Left ventricle myocardium inferior (tissue), 1 donor: ENCODE measurements at regions not wholly inside any gene's neighbourhood (a gene's known extent, or its start where the extent isn't known, plus 50 kb on each side); places are given as distances from the start of the nearest gene placed in this dataset.

Source experiments
- DNase-seq: peaks from one replicate; pipeline ENCODE4 v3.0.0-alpha.2; 2020
- H3K27ac ChIP-seq: fragments of 200-600 bp; replicated peaks from 2 replicates; pipeline ENCODE4 v1.8.0; 2021
- H3K27me3 ChIP-seq: fragments of 200-600 bp; 2 replicates; pipeline ENCODE4 v1.8.0; 2021; ENCODE audit warnings: low read depth
- H3K36me3 ChIP-seq: fragments of 200-600 bp; 2 replicates; pipeline ENCODE4 v1.8.0; 2021
- H3K4me1 ChIP-seq: fragments of 200-600 bp; 2 replicates; pipeline ENCODE4 v1.8.0; 2021
- H3K4me3 ChIP-seq: fragments of 200-600 bp; 2 replicates; pipeline ENCODE4 v1.8.0; 2021; ENCODE audit warnings: mild to moderate bottlenecking, moderate library complexity
- H3K9me3 ChIP-seq: fragments of 200-600 bp; replicated peaks from 2 replicates; pipeline ENCODE4 v1.8.0; 2021
- CTCF ChIP-seq: fragments of 200-600 bp; IDR thresholded peaks from 2 replicates; pipeline ENCODE4 v1.8.0; 2021; ENCODE audit warnings: antibody characterized with exemption, mild to moderate bottlenecking, borderline replicate concordance
- intact Hi-C: fragments of 100-400 bp; cut with micrococcal nuclease; formaldehyde crosslinking; loops from one replicate; pipeline ENCODE4 v1.11.0; 2022
- donor health status: DM: no; HTN: yes; CAD: no; lungs with severe emphysema.

- Histone ChIP-seq H3K9me3 (peaks cover 9% of the 10 kb centered on the region), H3K27ac (no peak overlapping the region), H3K4me3 (peak overlapping the region; percentile 19), H3K36me3 (no peaks in the 10 kb centered on the region), H3K27me3 (peaks cover 79% of the 10 kb centered on the region), H3K4me1 (no peaks in the 10 kb centered on the region)
- DNase-seq: no peak
- intact Hi-C loops: no loop called here
- no peak for TF ChIP-seq CTCF
Measured at GRCh38 chr16:31819386-31819785, 54.2 kb upstream of the ZNF267 start.

- intact Hi-C loops: no loop called here
- Histone ChIP-seq H3K36me3 (no peaks in the 10 kb centered on the region), H3K27ac (no peak overlapping the region), H3K9me3 (peaks cover 9% of the 10 kb centered on the region), H3K27me3 (peaks cover 80% of the 10 kb centered on the region), H3K4me3 (no peak overlapping the region), H3K4me1 (no peaks in the 10 kb centered on the region)
- no peak for DNase-seq
- no peak for TF ChIP-seq CTCF
Measured at GRCh38 chr16:31819948-31820347, 53.7 kb upstream of the ZNF267 start.
